Fibroblast of upper back skin (primary cell): ENCODE measurements at regions not wholly inside any gene's neighbourhood (a gene's known extent, or its start where the extent isn't known, plus 50 kb on each side); places are given as distances from the start of the nearest gene placed in this dataset.

ENCODE experiments used
- DNase-seq: peaks from one replicate; pipeline ENCODE4 v3.0.0-alpha.2; 2013

- no peak for DNase-seq
Measured at GRCh38 chr3:132818251-132818650, 96.0 kb upstream of the NPHP3 start.

DNA sequence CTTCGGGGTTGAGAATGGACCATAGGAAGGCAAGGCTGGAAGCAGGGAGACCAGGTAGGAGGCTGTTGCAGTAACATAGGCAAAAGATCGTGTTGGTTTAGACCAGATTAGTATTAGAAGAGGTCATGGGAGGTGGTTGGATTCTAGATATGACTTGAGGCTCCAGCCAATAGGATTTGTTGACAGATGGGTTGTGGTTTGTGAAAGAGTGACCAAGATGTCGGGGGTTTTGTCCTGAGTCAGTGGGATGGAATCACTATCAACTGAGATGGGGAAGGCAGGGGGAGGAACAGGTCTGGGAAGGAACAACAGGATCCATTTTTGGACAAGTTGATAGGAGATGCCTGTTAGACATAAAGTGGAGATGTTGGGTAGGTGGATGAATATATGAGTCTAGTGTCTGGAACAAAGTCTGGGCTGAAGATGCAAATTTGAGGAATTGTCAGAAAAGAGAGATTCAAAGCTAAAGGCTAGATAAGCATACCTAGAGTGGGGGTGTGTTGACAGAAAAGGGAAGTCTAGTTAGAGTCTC is 95.5 kb upstream of the NPHP3 start:
- no peak for DNase-seq

- DNase-seq, result no peak
Measured at GRCh38 chr3:132805071-132805470, 82.9 kb upstream of the NPHP3 start.

DNA sequence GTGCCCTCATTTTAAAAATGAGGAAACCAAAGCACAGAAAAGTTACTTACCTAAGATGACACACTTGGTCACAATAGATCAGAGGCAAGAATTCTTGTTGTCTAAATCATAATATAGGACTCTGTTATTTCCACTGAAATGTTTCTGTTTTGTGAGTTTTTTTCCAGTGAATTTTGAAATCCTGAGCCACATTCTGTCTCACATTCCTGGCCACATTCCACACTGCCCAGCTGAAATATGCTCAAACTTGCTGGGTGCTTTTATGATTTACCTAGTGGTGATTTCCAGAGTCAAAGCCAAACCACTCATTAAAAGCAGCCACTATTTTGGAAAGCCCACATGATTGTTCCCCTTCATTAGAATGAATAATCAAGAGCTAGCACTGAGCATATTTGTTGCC is 82.3 kb upstream of the NPHP3 start:
- DNase-seq, result peak; percentile 80

- no peak for DNase-seq
Measured at GRCh38 chr3:132803889-132804288, 81.7 kb upstream of the NPHP3 start.

GRCh38 chr3:132800958-132801357 is 78.7 kb upstream of the NPHP3 start:
- peak; percentile 18 for DNase-seq

- DNase-seq, result no peak
Measured at GRCh38 chr3:132790806-132791205, 68.6 kb upstream of the NPHP3 start.

GRCh38 chr3:132789959-132790358 is 67.8 kb upstream of the NPHP3 start:
- DNase-seq, result no peak

GRCh38 chr3:132788301-132788671 is 66.1 kb upstream of the NPHP3 start:
- DNase-seq, result peak; percentile 95

GRCh38 chr3:132787616-132788300 is 65.5 kb upstream of the NPHP3 start:
- DNase-seq, result peak; percentile 36

- DNase-seq, result no peak
Measured at GRCh38 chr3:132786890-132787289, 64.7 kb upstream of the NPHP3 start.

DNA sequence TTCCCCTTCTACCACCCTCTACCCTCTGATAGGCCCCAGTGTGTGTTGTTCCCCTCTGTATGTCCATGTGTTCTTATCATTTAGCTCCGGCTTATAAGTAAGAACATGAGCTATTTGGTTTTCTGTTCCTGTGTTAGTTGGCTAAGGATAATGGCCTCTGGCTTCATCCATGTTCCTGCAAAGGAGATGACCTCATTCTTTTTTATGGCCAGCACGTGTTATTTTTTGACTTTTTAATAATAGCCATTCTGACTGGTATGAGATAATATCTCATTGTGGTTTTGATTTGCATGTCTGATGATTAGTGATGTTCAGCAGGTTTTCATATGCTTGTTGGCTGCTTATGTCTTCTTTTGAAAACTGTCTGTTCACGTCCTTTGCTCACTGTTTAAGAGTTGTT is 63.1 kb upstream of the NPHP3 start:
- DNase-seq, result peak; percentile 64

DNA sequence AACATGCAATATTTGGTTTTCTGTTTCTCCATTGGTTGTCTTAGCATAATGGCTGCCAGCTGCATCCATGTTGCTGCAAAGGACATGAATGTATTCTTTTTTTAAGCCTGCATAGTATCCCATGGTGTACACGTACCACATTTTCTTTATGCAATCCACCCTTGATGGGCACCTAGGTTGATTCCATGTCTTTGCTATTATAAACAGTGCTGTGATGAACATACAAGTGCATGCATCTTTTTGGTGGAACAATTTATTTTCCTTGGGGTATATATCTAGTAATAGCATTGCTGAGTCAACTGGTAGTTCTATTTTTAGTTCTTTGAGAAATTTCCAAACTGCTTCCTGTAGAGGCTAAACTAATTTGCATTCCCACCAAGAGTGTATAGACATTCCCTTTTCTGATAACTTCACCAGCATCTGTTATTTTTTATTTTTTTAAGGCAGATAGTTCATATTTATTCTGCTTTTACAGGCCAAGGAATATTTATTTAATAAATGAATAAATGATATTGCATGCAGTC is 62.4 kb upstream of the NPHP3 start:
- DNase-seq, result peak; percentile 46

- DNase-seq, result peak; percentile 76
Measured at GRCh38 chr3:132783152-132783551, 60.9 kb upstream of the NPHP3 start.

DNA sequence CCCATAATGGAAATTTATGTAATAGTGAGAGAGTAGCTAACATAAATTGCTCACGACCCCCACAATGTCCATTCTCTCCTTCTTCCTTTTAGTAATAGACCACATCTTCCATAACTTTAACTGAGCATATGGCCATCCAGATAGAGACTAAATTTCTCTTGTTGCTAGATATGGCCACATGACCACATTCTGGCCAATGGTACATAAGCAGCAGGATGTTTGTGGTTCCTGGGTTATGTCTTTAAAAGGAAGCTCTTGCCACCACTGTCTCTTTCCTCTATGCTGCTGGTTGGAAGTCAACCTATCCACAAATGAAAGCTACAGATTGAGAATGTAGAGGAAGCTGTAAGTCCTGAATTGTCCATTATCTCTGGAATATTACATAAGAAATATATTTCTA is 59.7 kb upstream of the NPHP3 start:
- no peak for DNase-seq

DNA sequence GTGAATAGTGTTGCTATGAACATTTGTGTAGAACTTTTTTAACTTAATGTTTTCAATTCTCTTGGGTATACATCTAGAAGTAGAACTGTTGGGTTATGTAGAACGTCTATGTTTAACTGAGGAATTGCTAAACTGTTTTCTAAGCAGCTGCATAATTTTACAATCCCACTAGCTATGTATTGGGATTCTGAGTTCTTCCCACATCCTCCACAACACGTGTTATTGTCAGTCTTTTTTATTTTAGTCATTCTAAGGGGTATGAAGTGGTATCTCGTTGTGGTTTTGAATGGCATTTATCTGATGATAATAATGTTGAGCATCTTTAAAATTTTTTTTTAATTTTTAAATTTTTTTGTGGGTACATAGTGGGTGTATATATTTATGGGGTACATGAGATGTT is 55.0 kb upstream of the NPHP3 start:
- no peak for DNase-seq

DNA sequence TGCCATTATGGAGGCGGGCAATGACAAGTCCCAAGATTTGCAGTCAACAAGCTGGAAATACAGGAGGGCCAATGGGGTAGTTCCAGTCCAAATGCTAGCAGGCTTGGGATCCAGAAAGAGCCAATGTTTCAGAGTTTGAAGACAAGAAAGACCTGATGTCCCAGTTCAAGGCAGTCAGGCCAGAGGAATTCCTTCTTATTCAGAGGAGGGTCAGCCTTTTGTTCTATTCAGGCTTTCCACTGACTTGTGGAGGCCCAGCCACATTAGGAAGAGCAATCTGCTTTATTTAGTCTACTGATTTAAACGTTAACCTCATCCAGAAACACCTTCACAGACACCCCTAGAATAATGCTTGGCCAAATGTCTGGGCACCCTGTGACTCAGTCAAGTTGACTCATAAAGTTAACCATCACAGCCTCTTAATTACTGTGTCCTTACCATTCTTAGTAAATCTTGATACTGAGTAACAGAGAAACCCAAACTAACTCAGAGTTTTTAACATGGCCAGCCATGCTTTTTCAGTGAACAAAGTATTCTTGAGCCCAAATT is 50.9 kb upstream of the NPHP3 start:
- DNase-seq, result peak; percentile 11

DNA sequence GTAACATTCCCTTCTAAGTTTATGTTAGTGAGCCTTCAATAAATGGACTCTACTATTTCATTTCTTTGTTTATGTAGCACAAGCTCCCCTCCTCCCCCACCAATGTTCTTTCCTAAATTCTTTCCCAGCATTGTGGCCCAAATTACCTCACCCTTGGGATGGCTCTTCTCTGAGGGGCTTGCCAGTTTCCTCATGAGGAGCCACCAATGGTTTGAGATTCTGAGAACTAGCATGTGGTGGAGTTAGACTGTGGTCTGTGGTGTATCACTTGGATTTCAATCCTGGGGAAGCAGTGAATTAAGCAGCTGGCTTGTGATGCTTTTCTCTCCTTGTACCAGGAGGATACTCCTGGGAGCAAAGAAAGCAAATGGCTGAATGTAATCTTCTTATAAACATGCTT is 50.0 kb upstream of the NPHP3 start:
- no peak for DNase-seq
